ENCODE measurements at regions not wholly inside any gene's neighbourhood (a gene's known extent, or its start where the extent isn't known, plus 50 kb on each side); places are given as distances from the start of the nearest gene placed in this dataset.

DNA sequence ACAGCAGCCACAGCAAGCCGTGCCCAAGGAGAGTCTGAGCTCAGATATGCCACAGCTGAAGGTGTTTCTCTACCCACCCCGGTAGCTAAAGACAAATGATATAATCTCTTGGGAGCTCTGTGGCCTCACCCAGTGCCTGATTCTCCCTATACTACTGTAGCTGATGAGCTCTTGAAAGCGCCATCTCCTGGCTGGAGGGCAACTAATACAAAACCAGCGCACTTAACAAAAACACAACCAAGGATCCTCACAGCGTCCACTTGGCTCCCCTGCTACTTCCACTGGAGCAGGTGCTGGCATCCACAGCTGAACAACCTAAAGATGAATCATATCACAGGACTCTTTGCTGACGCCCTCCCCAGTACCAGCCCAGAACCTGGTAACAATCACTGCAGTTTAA lies 1212.0 kb downstream of the PCDH17 start:
- no peak for TF ChIP-seq JUNB (CRISPR knock-in tag; IDR thresholded peaks at IDR 0.05; ENCODE audit: borderline replicate concordance)
- TF ChIP-seq ZNF335 (CRISPR knock-in tag; IDR thresholded peaks at IDR 0.05), result no peak
- no peak for TF ChIP-seq ZNF10 (CRISPR knock-in tag; IDR thresholded peaks at IDR 0.05; ENCODE audit: borderline replicate concordance, low read depth)
- no peak for TF ChIP-seq ZNF263 (CRISPR knock-in tag; IDR thresholded peaks at IDR 0.05)
- TF ChIP-seq, protein P1, sequence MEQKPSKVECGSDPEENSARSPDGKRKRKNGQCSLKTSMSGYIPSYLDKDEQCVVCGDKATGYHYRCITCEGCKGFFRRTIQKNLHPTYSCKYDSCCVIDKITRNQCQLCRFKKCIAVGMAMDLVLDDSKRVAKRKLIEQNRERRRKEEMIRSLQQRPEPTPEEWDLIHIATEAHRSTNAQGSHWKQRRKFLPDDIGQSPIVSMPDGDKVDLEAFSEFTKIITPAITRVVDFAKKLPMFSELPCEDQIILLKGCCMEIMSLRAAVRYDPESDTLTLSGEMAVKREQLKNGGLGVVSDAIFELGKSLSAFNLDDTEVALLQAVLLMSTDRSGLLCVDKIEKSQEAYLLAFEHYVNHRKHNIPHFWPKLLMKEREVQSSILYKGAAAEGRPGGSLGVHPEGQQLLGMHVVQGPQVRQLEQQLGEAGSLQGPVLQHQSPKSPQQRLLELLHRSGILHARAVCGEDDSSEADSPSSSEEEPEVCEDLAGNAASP (CRISPR knock-in tag; IDR thresholded peaks at IDR 0.05; ENCODE audit: borderline replicate concordance), result no peak
- TF ChIP-seq, protein P2, sequence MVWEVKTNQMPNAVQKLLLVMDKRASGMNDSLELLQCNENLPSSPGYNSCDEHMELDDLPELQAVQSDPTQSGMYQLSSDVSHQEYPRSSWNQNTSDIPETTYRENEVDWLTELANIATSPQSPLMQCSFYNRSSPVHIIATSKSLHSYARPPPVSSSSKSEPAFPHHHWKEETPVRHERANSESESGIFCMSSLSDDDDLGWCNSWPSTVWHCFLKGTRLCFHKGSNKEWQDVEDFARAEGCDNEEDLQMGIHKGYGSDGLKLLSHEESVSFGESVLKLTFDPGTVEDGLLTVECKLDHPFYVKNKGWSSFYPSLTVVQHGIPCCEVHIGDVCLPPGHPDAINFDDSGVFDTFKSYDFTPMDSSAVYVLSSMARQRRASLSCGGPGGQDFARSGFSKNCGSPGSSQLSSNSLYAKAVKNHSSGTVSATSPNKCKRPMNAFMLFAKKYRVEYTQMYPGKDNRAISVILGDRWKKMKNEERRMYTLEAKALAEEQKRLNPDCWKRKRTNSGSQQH (CRISPR knock-in tag; IDR thresholded peaks at IDR 0.05; ENCODE audit: low read depth), result no peak
- TF ChIP-seq, protein P3, sequence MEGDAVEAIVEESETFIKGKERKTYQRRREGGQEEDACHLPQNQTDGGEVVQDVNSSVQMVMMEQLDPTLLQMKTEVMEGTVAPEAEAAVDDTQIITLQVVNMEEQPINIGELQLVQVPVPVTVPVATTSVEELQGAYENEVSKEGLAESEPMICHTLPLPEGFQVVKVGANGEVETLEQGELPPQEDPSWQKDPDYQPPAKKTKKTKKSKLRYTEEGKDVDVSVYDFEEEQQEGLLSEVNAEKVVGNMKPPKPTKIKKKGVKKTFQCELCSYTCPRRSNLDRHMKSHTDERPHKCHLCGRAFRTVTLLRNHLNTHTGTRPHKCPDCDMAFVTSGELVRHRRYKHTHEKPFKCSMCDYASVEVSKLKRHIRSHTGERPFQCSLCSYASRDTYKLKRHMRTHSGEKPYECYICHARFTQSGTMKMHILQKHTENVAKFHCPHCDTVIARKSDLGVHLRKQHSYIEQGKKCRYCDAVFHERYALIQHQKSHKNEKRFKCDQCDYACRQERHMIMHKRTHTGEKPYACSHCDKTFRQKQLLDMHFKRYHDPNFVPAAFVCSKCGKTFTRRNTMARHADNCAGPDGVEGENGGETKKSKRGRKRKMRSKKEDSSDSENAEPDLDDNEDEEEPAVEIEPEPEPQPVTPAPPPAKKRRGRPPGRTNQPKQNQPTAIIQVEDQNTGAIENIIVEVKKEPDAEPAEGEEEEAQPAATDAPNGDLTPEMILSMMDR (CRISPR knock-in tag; IDR thresholded peaks at IDR 0.05), result 0 out of 2 replicates have a peak, but pooled peaks have one; percentile 3
- TF ChIP-seq RFX1 (IDR thresholded peaks at IDR 0.05), result no peak
- TF ChIP-seq ZNF549 (CRISPR knock-in tag; IDR thresholded peaks at IDR 0.05), result no peak
- no peak for TF ChIP-seq ZNF292 (CRISPR knock-in tag; IDR thresholded peaks at IDR 0.05; ENCODE audit: borderline replicate concordance, low read depth)
- no peak for TF ChIP-seq POLR2AphosphoS5 (IDR thresholded peaks at IDR 0.05; ENCODE audit: low read depth, low read length)

Measured in HepG2 (cell line).